ENCODE measurements at regions not wholly inside any gene's neighbourhood (a gene's known extent, or its start where the extent isn't known, plus 50 kb on each side); places are given as distances from the start of the nearest gene placed in this dataset.

DNA sequence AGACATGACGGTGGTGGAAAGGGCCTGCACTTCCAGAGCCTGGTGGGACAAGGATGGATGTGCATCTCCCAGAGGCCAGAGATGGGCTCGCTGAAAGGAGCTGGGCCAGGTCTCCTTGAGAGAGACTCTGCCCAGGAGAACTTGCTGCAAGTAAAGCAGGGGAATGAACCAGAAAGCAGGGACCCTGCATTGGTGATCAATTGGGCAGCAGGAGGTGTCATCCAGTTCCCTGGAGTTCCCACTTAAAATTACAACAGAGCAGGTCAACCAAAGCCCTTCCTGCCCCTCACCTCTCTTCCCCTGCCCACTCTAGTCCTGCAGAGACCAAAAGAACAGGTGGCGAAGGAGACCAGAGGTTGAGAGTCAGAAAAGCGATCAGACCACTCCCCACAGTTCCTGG lies 69.7 kb upstream of the CAB39 start:
- no peak for DNase-seq (ENCODE audit: low spot score)

DNA sequence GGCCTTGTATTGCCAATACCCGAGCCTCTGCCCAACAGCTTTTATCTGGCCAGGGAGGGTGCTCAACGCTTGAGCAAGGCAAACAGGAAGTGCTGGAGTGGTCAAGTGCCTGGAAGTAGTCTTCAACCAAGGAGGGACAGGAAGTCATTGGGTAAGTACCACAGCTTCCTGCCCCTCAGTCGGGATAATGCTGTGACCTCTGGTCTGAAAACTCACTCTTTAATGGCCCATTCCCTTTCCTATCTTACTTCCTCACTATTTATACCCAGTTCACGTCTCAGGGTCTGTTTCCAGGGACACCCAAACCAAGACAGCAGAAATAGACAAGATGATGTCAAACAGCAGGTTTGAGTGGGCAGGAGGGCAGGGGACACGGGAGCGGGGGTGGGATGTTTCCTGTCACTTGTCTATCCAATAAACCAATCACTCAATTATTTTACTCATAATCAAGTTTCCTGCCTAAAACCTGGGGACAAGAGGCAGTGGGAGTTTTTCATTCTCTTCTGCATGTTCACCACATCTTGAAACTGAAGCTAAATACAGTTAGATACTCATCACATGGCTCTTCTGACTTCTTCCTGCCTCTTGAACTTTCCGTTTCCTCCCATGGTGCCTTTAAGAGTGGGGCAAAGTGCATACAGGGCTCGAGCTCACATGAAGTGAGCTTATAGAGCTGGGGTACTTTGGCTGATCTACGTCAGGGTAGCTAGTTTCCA lies 68.9 kb upstream of the CAB39 start:
- peak; percentile 76 for DNase-seq (ENCODE audit: low spot score)

DNA sequence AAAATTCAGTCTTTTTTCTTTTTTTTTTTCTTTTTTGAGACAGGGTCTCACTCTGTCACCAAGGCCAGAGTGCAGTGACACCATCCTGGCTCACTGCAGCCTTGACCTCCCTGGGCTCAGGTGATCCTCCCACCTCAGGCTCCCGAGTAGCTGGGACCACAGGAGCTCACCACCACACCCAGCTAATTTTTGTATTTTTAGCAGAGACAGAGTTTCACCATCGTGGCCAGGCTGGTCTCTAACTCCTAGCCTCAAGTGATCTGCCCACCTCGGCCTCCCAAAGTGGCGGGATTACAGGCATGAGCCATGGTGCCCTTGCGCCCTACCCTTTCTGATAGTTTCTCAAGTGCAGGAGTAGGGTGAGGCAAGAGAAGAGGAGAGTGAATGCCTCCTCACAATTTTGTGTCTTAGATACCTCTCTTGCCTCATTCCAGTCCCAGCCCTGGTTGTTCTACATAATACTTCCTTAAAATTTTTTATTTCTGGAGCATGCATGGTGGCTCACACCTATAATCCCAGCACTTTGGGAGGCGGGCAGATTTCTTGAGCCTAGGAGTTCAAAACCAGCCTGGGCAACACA lies 68.2 kb upstream of the CAB39 start:
- no peak for DNase-seq (ENCODE audit: low spot score)

DNA sequence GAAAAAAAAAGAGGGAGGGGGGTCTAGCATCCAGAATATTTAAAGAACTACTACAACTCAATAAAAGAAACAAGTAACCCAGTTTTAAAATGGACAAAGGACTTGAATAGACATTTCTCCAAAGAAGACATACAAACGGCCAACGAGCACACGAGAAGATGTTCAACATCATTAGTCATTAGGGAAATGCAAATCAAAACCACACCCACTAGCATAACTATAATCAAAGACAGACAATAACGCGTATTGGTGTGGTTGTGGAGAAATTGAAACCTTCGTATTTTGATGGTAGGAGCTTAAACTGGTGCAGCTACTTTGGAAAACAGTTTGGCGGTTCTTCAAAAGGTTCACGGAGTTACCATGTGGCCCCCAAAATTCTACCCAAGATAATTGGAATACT lies 64.3 kb upstream of the CAB39 start:
- no peak for DNase-seq (ENCODE audit: low spot score)

DNA sequence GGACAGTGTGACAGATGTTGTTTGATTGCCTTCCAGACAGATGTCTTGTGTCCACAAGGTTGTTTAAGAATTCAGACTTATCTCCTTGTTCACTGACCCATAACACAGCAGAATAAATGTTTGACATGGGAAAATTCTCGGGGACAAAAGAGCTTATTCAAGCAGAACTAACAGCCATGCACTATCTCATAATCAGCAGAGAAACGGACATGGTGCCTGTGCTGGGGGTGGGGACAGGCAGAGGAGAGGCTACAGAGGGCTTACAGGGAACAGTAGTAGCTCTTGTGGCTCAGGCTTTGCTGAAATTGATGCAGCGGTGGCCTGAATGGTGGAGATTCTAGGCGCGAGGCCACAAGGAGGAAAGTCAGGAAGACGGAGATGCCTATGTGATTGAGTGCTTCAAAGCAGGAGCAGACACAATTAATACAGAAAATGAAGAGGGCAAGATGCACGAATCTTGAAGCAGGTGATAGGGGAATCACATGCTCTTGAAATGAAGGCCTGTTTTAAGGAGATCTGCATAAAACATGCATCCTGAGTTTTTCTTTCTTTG lies 62.0 kb upstream of the CAB39 start:
- DNase-seq (ENCODE audit: low spot score), result no peak

GRCh38 chr2:230654057-230654456 lies 58.6 kb upstream of the CAB39 start:
- DNase-seq (ENCODE audit: low spot score), result no peak

- DNase-seq (ENCODE audit: low spot score), result no peak
Observed at GRCh38 chr2:230657462-230657861, 55.2 kb upstream of the CAB39 start.

GRCh38 chr2:230657906-230658305 lies 54.7 kb upstream of the CAB39 start:
- DNase-seq (ENCODE audit: low spot score), result no peak

GRCh38 chr2:230658577-230658876 lies 54.1 kb upstream of the CAB39 start:
- no peak for DNase-seq (ENCODE audit: low spot score)

- no peak for DNase-seq (ENCODE audit: low spot score)
Observed at GRCh38 chr2:230658877-230659652, 53.6 kb upstream of the CAB39 start.

DNA sequence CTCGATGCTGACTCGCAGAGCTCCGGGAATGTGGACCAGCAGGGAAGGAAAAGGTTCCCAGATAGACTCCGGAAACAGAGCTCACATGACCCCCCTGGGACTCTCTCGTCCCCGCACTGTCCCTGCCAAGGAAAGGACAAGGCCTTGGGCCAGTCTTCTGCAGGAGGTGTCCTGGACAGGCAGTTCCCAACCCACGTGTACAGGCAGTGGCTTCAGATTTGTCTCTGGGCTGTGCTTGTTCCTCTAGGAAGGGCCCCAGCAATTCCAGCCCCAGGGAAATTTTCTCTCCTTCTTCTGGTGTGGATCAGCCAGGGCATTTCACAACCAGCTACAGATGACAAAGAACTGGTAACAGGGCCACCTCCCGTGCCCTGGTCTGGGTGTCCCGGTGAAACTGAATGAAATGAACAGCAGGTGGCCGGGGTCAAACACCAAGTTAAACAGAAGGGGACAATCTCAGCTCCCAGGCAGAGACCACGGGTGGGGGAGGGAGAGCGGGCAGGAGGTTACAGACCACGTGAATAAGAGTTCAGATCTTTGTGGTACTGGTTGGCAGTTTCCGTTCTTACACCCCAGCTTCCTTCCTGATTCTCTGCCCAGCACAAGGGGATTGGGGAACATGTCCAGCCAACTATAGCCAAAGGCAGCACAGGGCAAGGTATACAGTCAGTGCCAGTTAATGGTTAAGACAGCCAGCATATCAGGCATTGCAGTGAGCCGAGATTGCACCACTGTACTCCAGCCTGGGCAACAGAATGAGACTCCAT lies 52.2 kb upstream of the CAB39 start:
- peak; percentile 67 for DNase-seq (ENCODE audit: low spot score)

DNA sequence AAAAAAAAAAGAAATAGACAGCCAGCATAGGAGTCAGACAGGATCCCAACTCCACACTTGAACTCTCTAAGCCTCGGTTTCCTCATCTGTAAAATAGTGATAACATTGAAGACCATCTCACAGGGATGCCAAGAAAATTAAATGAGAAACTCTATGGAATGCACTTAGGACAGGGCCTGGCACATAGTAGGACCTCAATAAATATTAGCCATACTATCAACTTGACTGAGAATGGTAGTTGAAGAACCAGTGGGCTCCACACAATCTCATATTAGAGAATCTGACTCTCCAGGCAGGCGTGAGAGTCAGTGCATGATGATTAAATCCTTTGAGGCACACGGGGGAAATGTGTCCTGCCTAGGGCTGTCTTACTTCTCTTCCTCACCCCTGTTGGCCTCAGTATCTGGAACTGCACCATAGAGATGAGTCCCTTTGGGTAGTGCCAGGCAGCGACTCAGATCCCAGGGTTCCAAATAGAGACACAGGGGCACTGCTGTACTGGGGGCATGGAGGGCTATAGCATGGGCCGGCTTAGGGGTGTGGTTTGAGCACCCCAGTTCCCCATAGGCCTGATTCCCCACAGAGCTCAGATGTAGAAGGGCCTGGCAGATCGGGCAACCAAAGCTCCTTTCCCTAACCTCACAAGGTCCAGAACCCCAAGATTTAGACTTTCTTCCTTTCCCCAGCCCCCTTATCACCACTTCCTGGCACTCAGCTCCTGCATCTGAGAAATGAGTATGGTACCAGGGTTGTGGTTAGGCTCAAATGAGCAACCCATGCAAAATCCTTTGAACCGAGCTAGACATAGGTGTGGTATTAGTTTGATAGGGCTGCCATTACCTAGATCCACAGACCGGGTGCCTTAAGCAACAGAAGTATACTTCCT lies 51.3 kb upstream of the CAB39 start:
- no peak for DNase-seq (ENCODE audit: low spot score)
